HG02763 (cell line): ENCODE measurements at regions not wholly inside any gene's neighbourhood (a gene's known extent, or its start where the extent isn't known, plus 50 kb on each side); places are given as distances from the start of the nearest gene placed in this dataset.

ENCODE experiments used
- ATAC-seq: cut with Tn5 transposase; IDR thresholded peaks from one replicate; pipeline ENCODE4 v1.9.1; 2021; ENCODE audit warnings: mild to moderate bottlenecking, moderate library complexity; ENCODE audit not compliant: unreplicated experiment

- no peak for ATAC-seq
Measured at GRCh38 chr2:204315236-204315662, 230.0 kb upstream of the PARD3B start.

- no peak for ATAC-seq
Measured at GRCh38 chr2:204317640-204318039, 227.6 kb upstream of the PARD3B start.

- ATAC-seq, result no peak
Measured at GRCh38 chr2:204321027-204321800, 224.1 kb upstream of the PARD3B start.

- ATAC-seq, result no peak
Measured at GRCh38 chr2:204321910-204322751, 223.1 kb upstream of the PARD3B start.

GRCh38 chr2:204325468-204325867, 219.8 kb upstream of the PARD3B start:
- ATAC-seq, result peak; percentile 87

GRCh38 chr2:204328373-204328772, 216.9 kb upstream of the PARD3B start:
- ATAC-seq, result no peak

GRCh38 chr2:204329016-204329415, 216.3 kb upstream of the PARD3B start:
- no peak for ATAC-seq

- no peak for ATAC-seq
Measured at GRCh38 chr2:204329532-204329931, 215.7 kb upstream of the PARD3B start.

GRCh38 chr2:204331180-204331579, 214.1 kb upstream of the PARD3B start:
- ATAC-seq, result no peak

- ATAC-seq, result no peak
Measured at GRCh38 chr2:204331988-204332387, 213.3 kb upstream of the PARD3B start.

- no peak for ATAC-seq
Measured at GRCh38 chr2:204332706-204333105, 212.6 kb upstream of the PARD3B start.

GRCh38 chr2:204333861-204334260, 211.4 kb upstream of the PARD3B start:
- no peak for ATAC-seq

- ATAC-seq, result no peak
Measured at GRCh38 chr2:204335451-204336058, 209.7 kb upstream of the PARD3B start.

GRCh38 chr2:204336153-204336744, 209.0 kb upstream of the PARD3B start:
- no peak for ATAC-seq

GRCh38 chr2:204337638-204338037, 207.6 kb upstream of the PARD3B start:
- ATAC-seq, result no peak

GRCh38 chr2:204339212-204339715, 206.0 kb upstream of the PARD3B start:
- ATAC-seq, result no peak

- ATAC-seq, result no peak
Measured at GRCh38 chr2:204340511-204340910, 204.8 kb upstream of the PARD3B start.

GRCh38 chr2:204341887-204342276, 203.4 kb upstream of the PARD3B start:
- ATAC-seq, result no peak

GRCh38 chr2:204343685-204344084, 201.6 kb upstream of the PARD3B start:
- ATAC-seq, result no peak

- no peak for ATAC-seq
Measured at GRCh38 chr2:204344119-204344518, 201.2 kb upstream of the PARD3B start.

- ATAC-seq, result no peak
Measured at GRCh38 chr2:204346906-204347305, 198.4 kb upstream of the PARD3B start.
